Panc1 (cell line): ENCODE measurements at regions not wholly inside any gene's neighbourhood (a gene's known extent, or its start where the extent isn't known, plus 50 kb on each side); places are given as distances from the start of the nearest gene placed in this dataset.

Experiments used
- CTCF ChIP-seq: fragments of 450-650 bp; IDR thresholded peaks from 2 replicates; pipeline ENCODE4 v1.5.1; 2017; ENCODE audit warnings: mild to moderate bottlenecking
- POLR2AphosphoS5 ChIP-seq: IDR thresholded peaks from 2 replicates; pipeline ENCODE4 v1.6.1; 2012; ENCODE audit warnings: mild to moderate bottlenecking, low read depth, low read length, moderate library complexity
- REST ChIP-seq, 2 experiments: IDR thresholded peaks; 2 replicates each; pipeline ENCODE4 v1.6.1; 2011 to 2012; ENCODE audit warnings: low read depth in 2 of 2, control low read depth in 1 of 2, low read length in 1 of 2, mild to moderate bottlenecking in 1 of 2, moderate library complexity in 1 of 2; ENCODE audit not compliant: insufficient read depth in 1 of 2

GRCh38 chr13:93172109-93172508, 54.5 kb upstream of the GPC6 start:
- TF ChIP-seq POLR2AphosphoS5, result no peak
- TF ChIP-seq CTCF, result no peak
- TF ChIP-seq REST (IDR thresholded peaks at IDR 0.05; ENCODE audit: insufficient read depth in 1 of 2, low read depth in 2 of 2, low read length in 1 of 2), result no peak
